Esophagus squamous epithelium (tissue), 5 donors: ENCODE measurements at regions not wholly inside any gene's neighbourhood (a gene's known extent, or its start where the extent isn't known, plus 50 kb on each side); places are given as distances from the start of the nearest gene placed in this dataset.

ENCODE experiments used
- DNase-seq: peaks from one replicate; lab custom pipeline; 2025; lab: John Stamatoyannopoulos, UW
- H3K27ac ChIP-seq, 4 donors: fragments of 200-600 bp; sonication (generic); one replicate each; pipeline ENCODE4 v1.5.1; 2016 to 2019; ENCODE audit warnings: mild to moderate bottlenecking in 1 of 4
- H3K27me3 ChIP-seq, 4 donors: fragments of 200-600 bp; sonication (generic); 1 replicate in 3 of 4; 2 replicates in 1 of 4; pipeline versions ENCODE4 v1.5.1 to v1.6.0; 2017 to 2021; ENCODE audit warnings: antibody characterized with exemption in 1 of 4
- H3K36me3 ChIP-seq, 3 donors: fragments of 200-600 bp; sonication (generic); one replicate each; pipeline ENCODE4 v1.5.1; 2016 to 2019
- H3K4me1 ChIP-seq, 3 donors: fragments of 200-600 bp; sonication (generic); one replicate each; pipeline ENCODE4 v1.5.1; 2017 to 2019
- H3K4me3 ChIP-seq, 4 donors: fragments of 200-600 bp; sonication (generic); 1 replicate in 3 of 4; 2 replicates in 1 of 4; pipeline ENCODE4 v1.5.1; 2016 to 2019; ENCODE audit warnings: mild to moderate bottlenecking in 2 of 4, moderate library complexity in 1 of 4
- H3K9me3 ChIP-seq, 3 donors: fragments of 200-600 bp; sonication (generic); one replicate each; pipeline ENCODE4 v1.5.1; 2016 to 2019
- POLR2A ChIP-seq, 4 donors: fragments of 450-650 bp; IDR thresholded peaks; one replicate each; pipeline ENCODE4 v1.6.1; 2017; ENCODE audit warnings: antibody characterized with exemption in 4 of 4, mild to moderate bottlenecking in 4 of 4, moderate library complexity in 3 of 4
- WGBS, 2 donors: methylation state at CpG; one replicate each; pipeline ENCODE4 v1.1.5; 2018; 5-methylcytosine and 5-hydroxymethylcytosine counted together
- intact Hi-C: fragments of 100-400 bp; cut with DNase I; formaldehyde crosslinking; loops from one replicate; pipeline ENCODE4 v1.15.0; 2022
- TF ChIP-seq, protein P1 (sequence below), 6 experiments: fragments of 450-650 bp in 4 of 6; fragments of 200-600 bp in 2 of 6; sonication (generic) in 2 of 6; IDR thresholded peaks; one replicate each; pipeline ENCODE4 v1.5.1; 2016 to 2019; ENCODE audit warnings: antibody characterized with exemption in 6 of 6, mild to moderate bottlenecking in 4 of 6, moderate library complexity in 4 of 6
- donor health status: DM: yes; HTN: yes; CAD: no.

- Histone ChIP-seq H3K4me1 (no peaks in the 10 kb centered on the region), H3K4me3 (no peak overlapping the region), H3K27ac (peak overlapping the region in 1 of 4 donors; percentile 0), H3K9me3 (no peaks in the 10 kb centered on the region), H3K36me3 (no peaks in the 10 kb centered on the region), H3K27me3 (no peaks in the 10 kb centered on the region)
- TF ChIP-seq, protein P1, sequence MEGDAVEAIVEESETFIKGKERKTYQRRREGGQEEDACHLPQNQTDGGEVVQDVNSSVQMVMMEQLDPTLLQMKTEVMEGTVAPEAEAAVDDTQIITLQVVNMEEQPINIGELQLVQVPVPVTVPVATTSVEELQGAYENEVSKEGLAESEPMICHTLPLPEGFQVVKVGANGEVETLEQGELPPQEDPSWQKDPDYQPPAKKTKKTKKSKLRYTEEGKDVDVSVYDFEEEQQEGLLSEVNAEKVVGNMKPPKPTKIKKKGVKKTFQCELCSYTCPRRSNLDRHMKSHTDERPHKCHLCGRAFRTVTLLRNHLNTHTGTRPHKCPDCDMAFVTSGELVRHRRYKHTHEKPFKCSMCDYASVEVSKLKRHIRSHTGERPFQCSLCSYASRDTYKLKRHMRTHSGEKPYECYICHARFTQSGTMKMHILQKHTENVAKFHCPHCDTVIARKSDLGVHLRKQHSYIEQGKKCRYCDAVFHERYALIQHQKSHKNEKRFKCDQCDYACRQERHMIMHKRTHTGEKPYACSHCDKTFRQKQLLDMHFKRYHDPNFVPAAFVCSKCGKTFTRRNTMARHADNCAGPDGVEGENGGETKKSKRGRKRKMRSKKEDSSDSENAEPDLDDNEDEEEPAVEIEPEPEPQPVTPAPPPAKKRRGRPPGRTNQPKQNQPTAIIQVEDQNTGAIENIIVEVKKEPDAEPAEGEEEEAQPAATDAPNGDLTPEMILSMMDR (IDR thresholded peaks at IDR 0.05) = no peak
- no peak for TF ChIP-seq POLR2A (IDR thresholded peaks at IDR 0.05)
- 75 to 78% methylated on average over 1 of the region's 1 CpG for WGBS, 2 donors
- intact Hi-C loops = no loop called here
- no peak for DNase-seq
Observed at GRCh38 chr15:88394553-88395145, 72.5 kb downstream of the MRPL46 start.

GRCh38 chr15:88393719-88394519 lies 73.3 kb downstream of the MRPL46 start:
- no peak overlapping the region for H3K4me3 ChIP-seq
- H3K4me1 ChIP-seq = no peaks in the 10 kb centered on the region
- 31 to 33% methylated on average over 6 of the region's 6 CpGs for WGBS, 2 donors
- H3K27ac ChIP-seq = peak overlapping the region in 1 of 4 donors; percentile 0
- H3K27me3 ChIP-seq = no peaks in the 10 kb centered on the region
- intact Hi-C loops = no loop called here
- DNase-seq = no peak
- no peaks in the 10 kb centered on the region for H3K9me3 ChIP-seq
- TF ChIP-seq, protein P1 (IDR thresholded peaks at IDR 0.05) = no peak
- TF ChIP-seq POLR2A (IDR thresholded peaks at IDR 0.05) = no peak
- no peaks in the 10 kb centered on the region for H3K36me3 ChIP-seq

DNA sequence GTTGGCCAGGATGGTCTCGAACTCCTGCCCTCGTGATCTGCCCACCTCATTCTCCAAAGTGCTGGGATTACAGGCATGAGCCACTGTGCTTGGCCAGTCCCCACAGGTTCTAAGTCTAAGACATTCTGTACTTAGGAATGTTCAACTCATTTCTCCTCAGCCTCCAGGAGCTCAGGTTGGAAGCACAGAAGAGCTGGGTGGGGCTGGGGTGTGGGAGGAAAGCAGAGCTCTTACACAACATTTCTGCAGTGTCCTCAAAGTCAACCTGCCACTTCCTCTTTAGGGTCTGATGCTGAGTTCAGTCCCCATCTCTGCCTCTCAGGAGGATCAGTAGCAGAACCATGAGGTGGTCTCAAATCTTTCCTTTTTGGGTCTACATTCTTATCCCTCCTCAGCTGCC lies 75.5 kb downstream of the MRPL46 start:
- no peaks in the 10 kb centered on the region for H3K9me3 ChIP-seq
- H3K4me3 ChIP-seq = no peak overlapping the region
- intact Hi-C loops = no loop called here
- no peaks in the 10 kb centered on the region for H3K36me3 ChIP-seq
- no peak for TF ChIP-seq POLR2A (IDR thresholded peaks at IDR 0.05)
- TF ChIP-seq, protein P1 (IDR thresholded peaks at IDR 0.05) = no peak
- 49 to 59% methylated on average over 2 of the region's 2 CpGs for WGBS, 2 donors
- H3K27me3 ChIP-seq = no peaks in the 10 kb centered on the region
- H3K27ac ChIP-seq = no peak overlapping the region
- no peaks in the 10 kb centered on the region for H3K4me1 ChIP-seq
- no peak for DNase-seq

- no peaks in the 10 kb centered on the region for H3K27me3 ChIP-seq
- no peak for DNase-seq
- intact Hi-C loops = no loop called here
- H3K9me3 ChIP-seq = no peaks in the 10 kb centered on the region
- H3K27ac ChIP-seq = no peak overlapping the region
- WGBS, 2 donors = 81 to 93% methylated on average over 7 to 8 of the region's 12 CpGs
- H3K4me1 ChIP-seq = no peaks in the 10 kb centered on the region
- TF ChIP-seq, protein P1 (IDR thresholded peaks at IDR 0.05) = no peak
- no peak for TF ChIP-seq POLR2A (IDR thresholded peaks at IDR 0.05)
- no peak overlapping the region for H3K4me3 ChIP-seq
- no peaks in the 10 kb centered on the region for H3K36me3 ChIP-seq
Observed at GRCh38 chr15:88391006-88391405, 76.2 kb downstream of the MRPL46 start.

GRCh38 chr15:88390164-88390901 lies 76.9 kb downstream of the MRPL46 start:
- Histone ChIP-seq H3K36me3 (no peaks in the 10 kb centered on the region), H3K27ac (no peak overlapping the region), H3K9me3 (no peaks in the 10 kb centered on the region), H3K4me1 (no peaks in the 10 kb centered on the region), H3K27me3 (no peaks in the 10 kb centered on the region), H3K4me3 (no peak overlapping the region)
- intact Hi-C loops = no loop called here
- TF ChIP-seq, protein P1 (IDR thresholded peaks at IDR 0.05) = no peak
- no peak for TF ChIP-seq POLR2A (IDR thresholded peaks at IDR 0.05)
- no peak for DNase-seq
- WGBS, 2 donors = 74 to 75% methylated on average over 3 to 4 of the region's 4 CpGs
